ENCODE measurements at regions not wholly inside any gene's neighbourhood (a gene's known extent, or its start where the extent isn't known, plus 50 kb on each side); places are given as distances from the start of the nearest gene placed in this dataset.
"Not testable (repeated sequence)": the region's sequence is repeated elsewhere in the genome, so short reads cannot be mapped to it uniquely, and the experiment has no call there.

GRCh38 chr20:5696011-5696559 lies 54.1 kb upstream of the SHLD1 start:
- Histone ChIP-seq H3K27ac (no peak overlapping the region), H3K4me3 (no peak overlapping the region)

DNA sequence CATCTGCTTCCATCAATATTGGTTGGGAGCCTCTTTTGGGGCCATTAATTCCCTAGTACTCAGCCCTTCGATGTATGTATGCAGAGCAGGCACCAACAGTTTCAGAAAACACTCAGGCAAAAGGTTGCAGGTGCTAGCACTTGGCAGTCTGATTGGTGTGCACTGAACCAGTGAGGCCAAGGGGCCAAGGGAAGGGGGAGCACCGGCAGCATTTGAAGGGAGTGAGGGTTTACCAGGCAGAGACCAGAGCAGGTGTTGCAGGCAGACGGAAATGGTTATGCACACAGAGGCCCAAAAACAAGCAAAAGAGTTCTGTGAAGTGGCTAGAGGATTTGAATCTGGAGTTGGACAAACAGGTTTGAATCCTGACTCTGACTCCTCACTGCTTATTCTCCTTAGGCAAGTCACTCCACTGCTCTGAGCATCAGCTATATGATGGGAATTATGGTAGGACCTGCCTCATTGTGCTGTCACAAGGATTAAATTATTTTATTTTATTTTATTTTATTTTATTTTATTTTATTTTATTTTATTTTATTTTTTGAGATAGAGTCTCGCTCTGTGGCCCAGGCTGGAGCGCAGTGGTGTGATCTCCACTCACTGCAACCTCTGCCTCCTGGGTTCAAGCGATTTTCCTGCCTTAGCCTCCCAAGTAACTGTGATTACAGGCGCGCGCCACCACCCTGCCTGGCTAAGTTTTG lies 58.1 kb upstream of the SHLD1 start:
- no peak overlapping the region for H3K4me3 ChIP-seq
- H3K27ac ChIP-seq = no peak overlapping the region

- Histone ChIP-seq H3K4me3 (no peak overlapping the region), H3K27ac (peak overlapping the region in 5 of 21 experiments; percentile 2 to 66 (median 35))
These were observed 60.7 kb upstream of the SHLD1 start for GRCh38 chr20:5689463-5689862.

- Histone ChIP-seq H3K4me3 (no peak overlapping the region), H3K27ac (peak overlapping the region in 11 of 21 experiments; percentile 2 to 66 (median 45))
These were observed 61.7 kb upstream of the SHLD1 start for GRCh38 chr20:5688431-5688972.

GRCh38 chr20:5687884-5688283 lies 62.3 kb upstream of the SHLD1 start:
- H3K27ac ChIP-seq = peak overlapping the region in 9 of 21 experiments; percentile 16 to 66 (median 45)

GRCh38 chr20:5686384-5687105 lies 63.7 kb upstream of the SHLD1 start:
- no peak overlapping the region for H3K27ac ChIP-seq
- H3K4me3 ChIP-seq = no peak overlapping the region

More at GRCh38 chr20:5687884-5688283, 62.3 kb upstream of the SHLD1 start:
- no peak overlapping the region for H3K4me3 ChIP-seq

DNA sequence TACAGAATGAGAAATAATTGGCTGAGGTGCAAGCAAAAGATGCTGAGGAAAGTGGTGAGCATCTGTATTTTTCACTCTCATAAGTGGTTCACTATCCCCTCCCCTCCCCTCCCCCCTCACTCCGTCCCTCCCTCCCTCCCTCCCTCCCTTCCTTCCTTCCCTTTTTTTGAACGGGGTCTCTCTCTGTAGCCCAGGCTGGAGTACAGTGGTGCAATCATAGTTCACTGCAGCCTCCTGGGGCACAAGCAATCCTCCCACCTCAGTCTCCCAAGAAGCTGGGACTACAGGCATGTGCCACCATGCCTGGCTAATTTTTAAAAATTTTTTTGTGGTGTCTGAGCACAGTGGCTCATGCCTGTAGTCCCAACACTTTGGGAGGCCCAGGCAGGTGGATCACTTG lies 67.6 kb upstream of the SHLD1 start:
- not testable (repeated sequence) for H3K27ac ChIP-seq, H3K4me3 ChIP-seq

- Histone ChIP-seq H3K4me3 (no peak overlapping the region), H3K27ac (no peak overlapping the region)
These were observed 69.4 kb upstream of the GPCPD1 start for GRCh38 chr20:5680192-5680591.

GRCh38 chr20:5678777-5679176 lies 68.0 kb upstream of the GPCPD1 start:
- Histone ChIP-seq H3K4me3 (no peak overlapping the region), H3K27ac (no peak overlapping the region)

GRCh38 chr20:5677944-5678343 lies 67.1 kb upstream of the GPCPD1 start:
- not testable (repeated sequence) for H3K27ac ChIP-seq, H3K4me3 ChIP-seq

GRCh38 chr20:5677389-5677788 lies 66.6 kb upstream of the GPCPD1 start:
- Histone ChIP-seq H3K27ac (no peak overlapping the region), H3K4me3 (no peak overlapping the region)

DNA sequence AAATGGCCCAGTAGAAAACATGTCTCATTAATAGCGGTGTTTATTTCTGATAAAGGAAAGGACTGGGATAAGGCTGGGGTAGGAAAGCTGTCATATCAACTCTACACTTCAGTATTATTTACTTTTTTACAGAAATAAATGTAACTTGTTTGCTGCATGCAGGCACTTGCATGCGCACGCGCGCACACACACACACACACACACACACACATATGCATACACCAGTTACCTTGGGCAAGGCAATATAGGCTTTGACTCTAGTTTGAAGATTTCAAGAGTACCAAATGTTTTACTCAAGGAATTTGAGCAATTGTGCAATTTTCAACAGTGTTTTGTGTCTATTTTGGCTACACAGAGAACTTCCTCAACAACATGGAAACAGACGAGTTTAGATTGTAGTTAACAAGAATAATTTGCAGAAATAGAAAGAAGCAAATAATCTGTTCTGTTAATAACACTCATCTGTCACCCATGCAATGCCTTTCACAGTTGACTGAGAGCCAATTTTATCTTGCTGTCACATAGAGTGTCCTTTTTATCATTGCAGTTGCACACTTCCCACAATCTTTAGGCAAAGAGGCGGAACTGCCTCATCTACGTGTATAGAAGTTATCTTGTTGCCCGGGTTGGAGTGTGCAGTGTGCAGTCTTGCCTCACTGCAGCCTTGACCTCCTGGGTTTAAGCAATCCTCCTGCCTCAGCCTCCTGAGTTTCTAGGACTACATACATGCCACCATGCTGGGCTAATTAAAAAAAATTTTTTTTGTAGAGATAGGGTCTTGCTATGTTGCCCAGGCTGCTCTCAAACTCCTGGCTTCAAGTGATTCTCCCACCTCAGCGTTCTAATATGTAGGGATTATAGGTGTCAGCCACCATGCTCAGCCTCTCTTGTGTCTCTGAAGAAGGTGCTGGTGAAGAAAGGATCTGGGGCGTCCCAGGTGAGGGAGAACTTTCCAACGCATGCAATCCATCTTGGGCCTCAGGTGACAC lies 64.6 kb upstream of the GPCPD1 start:
- Histone ChIP-seq H3K4me3 (no peak overlapping the region), H3K27ac (no peak overlapping the region)

GRCh38 chr20:5674176-5674660 lies 63.4 kb upstream of the GPCPD1 start:
- peak overlapping the region in 1 of 21 experiments; percentile 6 for H3K27ac ChIP-seq

GRCh38 chr20:5670874-5671273 lies 60.1 kb upstream of the GPCPD1 start:
- peak overlapping the region in 1 of 21 experiments; percentile 3 for H3K27ac ChIP-seq

More at GRCh38 chr20:5674176-5674660, 63.4 kb upstream of the GPCPD1 start:
- no peak overlapping the region for H3K4me3 ChIP-seq

DNA sequence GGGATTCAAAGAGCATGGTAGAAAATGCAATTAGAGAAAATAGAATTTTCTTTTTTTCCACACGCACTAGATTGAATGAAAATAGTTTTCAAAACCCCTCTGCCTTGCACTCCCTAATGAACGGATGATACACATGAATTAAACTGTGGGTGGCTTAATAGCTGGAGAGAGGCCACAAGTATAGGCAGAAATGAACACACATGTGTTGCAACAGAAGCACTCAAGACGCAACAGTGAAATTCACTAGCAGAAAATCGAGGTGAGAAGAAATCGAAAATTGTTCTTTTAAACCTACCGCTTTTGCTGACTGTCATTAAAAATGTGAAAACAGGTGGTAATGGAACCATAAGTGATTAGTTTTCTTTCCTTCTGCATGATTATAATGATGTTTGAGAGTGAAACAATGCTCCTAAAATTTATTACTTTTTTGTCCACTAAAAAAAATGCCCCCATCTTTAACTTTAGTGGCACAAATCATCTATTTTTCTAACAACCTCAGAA lies 59.3 kb upstream of the GPCPD1 start:
- Histone ChIP-seq H3K27ac (no peak overlapping the region), H3K4me3 (no peak overlapping the region)

More at GRCh38 chr20:5670874-5671273, 60.1 kb upstream of the GPCPD1 start:
- no peak overlapping the region for H3K4me3 ChIP-seq

DNA sequence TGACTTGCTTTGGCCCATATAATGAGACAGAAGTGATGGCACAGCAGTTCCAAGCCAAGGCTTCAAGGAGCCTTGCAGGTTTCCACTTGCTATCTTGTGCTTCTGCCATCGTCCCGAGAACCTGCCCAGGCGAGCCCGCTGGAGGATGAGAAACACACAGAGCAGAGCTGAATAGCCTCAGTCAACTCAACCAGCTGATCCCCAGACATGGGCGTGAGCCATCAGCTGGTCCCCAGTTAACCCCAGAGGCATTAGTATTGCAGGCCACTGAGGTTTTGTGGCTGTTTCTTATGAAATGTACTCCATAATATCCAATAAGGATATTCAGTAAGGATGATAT lies 57.7 kb upstream of the GPCPD1 start:
- Histone ChIP-seq H3K27ac (peak overlapping the region in 1 of 21 experiments; percentile 57), H3K4me3 (no peak overlapping the region)

- peak overlapping the region in 2 of 21 experiments; percentile 31 to 57 for H3K27ac ChIP-seq
These were observed 57.1 kb upstream of the GPCPD1 start for GRCh38 chr20:5667705-5668528.

GRCh38 chr20:5665417-5665816 lies 54.6 kb upstream of the GPCPD1 start:
- Histone ChIP-seq H3K4me3 (no peak overlapping the region), H3K27ac (no peak overlapping the region)

More at GRCh38 chr20:5667705-5668528, 57.1 kb upstream of the GPCPD1 start:
- H3K4me3 ChIP-seq = no peak overlapping the region

All from skin epidermis (tissue), 12 donors.